OCI-LY3 (cell line): ENCODE measurements at regions not wholly inside any gene's neighbourhood (a gene's known extent, or its start where the extent isn't known, plus 50 kb on each side); places are given as distances from the start of the nearest gene placed in this dataset.

Experiments
- H2AFZ ChIP-seq: fragments of 200-600, 300-600 bp; shearing (Covaris generic); 2 replicates; pipeline ENCODE4 v1.6.0; 2014; ENCODE audit warnings: antibody characterized with exemption, low read depth, low read length
- H3K27ac ChIP-seq: fragments of 200-600, 300-600 bp; sonication (generic); 2 replicates; pipeline ENCODE4 v1.5.1; 2014; ENCODE audit warnings: mild to moderate bottlenecking, low read length, moderate library complexity, mixed read lengths
- H3K27me3 ChIP-seq: fragments of 200-600, 300-600 bp; sonication (generic); 2 replicates; pipeline ENCODE4 v1.6.1; 2014; ENCODE audit warnings: low read depth, low read length, mixed read lengths
- H3K36me3 ChIP-seq: fragments of 200-600, 300-600 bp; sonication (generic); replicated peaks from 2 replicates; pipeline ENCODE3; 2014; ENCODE audit warnings: low read depth, low read length, mixed read lengths
- H3K4me1 ChIP-seq: fragments of 300-600, 200-600 bp; sonication (generic); 2 replicates; pipeline ENCODE4 v1.6.1; 2014; ENCODE audit warnings: low read length, mixed read lengths
- H3K4me2 ChIP-seq: fragments of 200-600, 300-600 bp; sonication (generic); 2 replicates; pipeline ENCODE4 v1.6.1; 2014; ENCODE audit warnings: low read length, mixed read lengths
- H3K4me3 ChIP-seq: fragments of 300-600, 200-600 bp; sonication (generic); 2 replicates; pipeline ENCODE4 v1.5.1; 2014; ENCODE audit warnings: antibody characterized with exemption, mild to moderate bottlenecking, low read length, moderate library complexity
- H3K79me2 ChIP-seq: fragments of 300-600, 200-600 bp; shearing (Covaris generic); 2 replicates; pipeline ENCODE4 v1.6.1; 2014; ENCODE audit warnings: mild to moderate bottlenecking, low read length, mixed read lengths
- H3K9ac ChIP-seq: fragments of 300-600, 200-600 bp; shearing (Covaris generic); 2 replicates; pipeline ENCODE4 v1.6.0; 2014; ENCODE audit warnings: mild to moderate bottlenecking, low read length, moderate library complexity
- H3K9me3 ChIP-seq: fragments of 200-600, 300-600 bp; shearing (Covaris generic); 2 replicates; pipeline ENCODE4 v1.6.1; 2014; ENCODE audit warnings: low read length, mixed read lengths; ENCODE audit not compliant: insufficient read depth
- H4K20me1 ChIP-seq: fragments of 200-600, 300-600 bp; sonication (generic); 2 replicates; pipeline ENCODE4 v1.6.1; 2016; ENCODE audit warnings: low read length, mixed read lengths; ENCODE audit not compliant: insufficient read depth
- EZH2phosphoT487 ChIP-seq: fragments of 200-600 bp; shearing (Covaris generic); IDR thresholded peaks from 2 replicates; pipeline ENCODE4 v1.6.1; 2018; ENCODE audit warnings: antibody characterized with exemption, mixed run types, low read depth
- TF ChIP-seq, protein P1 (sequence below): fragments of 200-600, 300-600 bp; sonication (generic); IDR thresholded peaks from 2 replicates; pipeline ENCODE4 v1.5.1; 2014; ENCODE audit warnings: antibody characterized with exemption, low read length, low read depth

DNA sequence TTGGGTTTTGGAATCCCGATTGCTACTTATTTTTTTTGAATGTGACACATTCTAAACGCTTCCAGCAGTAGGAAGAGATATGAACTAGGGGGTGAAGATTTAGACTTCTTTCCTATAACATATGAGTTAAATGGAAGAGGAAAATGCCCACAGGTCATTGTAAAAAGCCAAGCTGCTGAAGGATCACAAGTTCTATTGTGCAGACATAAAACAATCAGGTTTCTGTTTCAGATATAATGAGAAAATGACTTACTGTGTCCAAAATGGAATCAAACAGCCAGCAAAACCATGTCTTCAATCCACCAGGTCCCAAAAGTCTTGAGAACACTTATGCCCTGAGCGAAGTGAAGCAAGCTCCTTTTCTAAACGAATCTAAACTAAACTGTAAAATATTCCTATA, 157.0 kb upstream of the SOX9 start:
- no peak for TF ChIP-seq EZH2phosphoT487
- TF ChIP-seq, protein P1, sequence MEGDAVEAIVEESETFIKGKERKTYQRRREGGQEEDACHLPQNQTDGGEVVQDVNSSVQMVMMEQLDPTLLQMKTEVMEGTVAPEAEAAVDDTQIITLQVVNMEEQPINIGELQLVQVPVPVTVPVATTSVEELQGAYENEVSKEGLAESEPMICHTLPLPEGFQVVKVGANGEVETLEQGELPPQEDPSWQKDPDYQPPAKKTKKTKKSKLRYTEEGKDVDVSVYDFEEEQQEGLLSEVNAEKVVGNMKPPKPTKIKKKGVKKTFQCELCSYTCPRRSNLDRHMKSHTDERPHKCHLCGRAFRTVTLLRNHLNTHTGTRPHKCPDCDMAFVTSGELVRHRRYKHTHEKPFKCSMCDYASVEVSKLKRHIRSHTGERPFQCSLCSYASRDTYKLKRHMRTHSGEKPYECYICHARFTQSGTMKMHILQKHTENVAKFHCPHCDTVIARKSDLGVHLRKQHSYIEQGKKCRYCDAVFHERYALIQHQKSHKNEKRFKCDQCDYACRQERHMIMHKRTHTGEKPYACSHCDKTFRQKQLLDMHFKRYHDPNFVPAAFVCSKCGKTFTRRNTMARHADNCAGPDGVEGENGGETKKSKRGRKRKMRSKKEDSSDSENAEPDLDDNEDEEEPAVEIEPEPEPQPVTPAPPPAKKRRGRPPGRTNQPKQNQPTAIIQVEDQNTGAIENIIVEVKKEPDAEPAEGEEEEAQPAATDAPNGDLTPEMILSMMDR: no peak
- Histone ChIP-seq H3K4me3 (no peak overlapping the region), H3K4me1 (no peaks in the 10 kb centered on the region), H3K27me3 (no peaks in the 10 kb centered on the region), H3K36me3 (no peaks in the 10 kb centered on the region), H4K20me1 (no peaks in the 10 kb centered on the region), H2AFZ (no peak overlapping the region), H3K4me2 (no peak overlapping the region), H3K9me3 (no peaks in the 10 kb centered on the region), H3K9ac (no peak overlapping the region), H3K27ac (no peak overlapping the region), H3K79me2 (no peaks in the 10 kb centered on the region)

DNA sequence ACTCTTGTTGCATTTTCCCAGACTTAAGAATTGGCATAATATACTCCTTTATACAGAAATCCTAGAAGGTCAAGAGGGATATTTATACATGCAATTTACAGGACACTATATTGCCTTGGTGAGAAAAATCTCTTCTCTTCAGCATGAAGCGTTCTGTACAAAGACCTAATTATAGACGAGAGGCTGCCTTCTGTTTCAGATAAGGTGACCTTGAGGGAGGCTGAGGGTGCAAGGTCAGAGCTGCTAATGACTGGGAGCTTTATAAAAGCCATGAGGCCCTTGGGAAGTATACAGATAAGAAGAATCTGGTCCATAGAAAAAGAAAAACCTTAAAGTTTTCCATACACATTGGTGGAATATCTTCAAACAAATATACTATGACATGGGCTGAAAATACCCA, 156.3 kb upstream of the SOX9 start:
- no peak overlapping the region for H2AFZ ChIP-seq
- no peaks in the 10 kb centered on the region for H4K20me1 ChIP-seq
- no peaks in the 10 kb centered on the region for H3K36me3 ChIP-seq
- H3K4me2 ChIP-seq: no peak overlapping the region
- H3K27me3 ChIP-seq: no peaks in the 10 kb centered on the region
- H3K9me3 ChIP-seq: no peaks in the 10 kb centered on the region
- TF ChIP-seq, protein P1: no peak
- no peak for TF ChIP-seq EZH2phosphoT487
- no peaks in the 10 kb centered on the region for H3K79me2 ChIP-seq
- no peak overlapping the region for H3K9ac ChIP-seq
- no peak overlapping the region for H3K27ac ChIP-seq
- H3K4me1 ChIP-seq: no peaks in the 10 kb centered on the region
- no peak overlapping the region for H3K4me3 ChIP-seq

DNA sequence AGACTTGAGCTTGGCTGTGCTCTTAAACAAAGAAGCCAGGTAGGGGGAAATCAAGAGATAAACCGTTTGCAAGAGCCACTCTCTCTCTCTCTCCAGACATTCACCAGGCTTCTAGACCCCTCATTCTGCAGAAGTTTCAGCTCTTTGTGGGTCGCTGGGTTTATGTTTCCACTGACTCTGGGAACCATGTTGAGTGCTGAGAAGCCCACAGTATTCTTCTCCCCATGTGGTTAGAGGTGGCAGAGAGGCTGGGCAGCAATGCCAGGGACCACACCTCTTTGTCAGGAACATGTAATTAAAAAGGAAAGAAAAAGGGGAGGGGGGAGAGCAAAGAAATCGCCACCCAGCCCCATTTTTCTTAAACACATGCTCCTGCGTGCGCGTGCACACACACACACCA, 154.8 kb upstream of the SOX9 start:
- no peaks in the 10 kb centered on the region for H3K27me3 ChIP-seq
- no peaks in the 10 kb centered on the region for H3K36me3 ChIP-seq
- no peak overlapping the region for H3K9ac ChIP-seq
- H3K4me3 ChIP-seq: no peak overlapping the region
- no peaks in the 10 kb centered on the region for H3K79me2 ChIP-seq
- H3K4me2 ChIP-seq: no peak overlapping the region
- no peaks in the 10 kb centered on the region for H3K4me1 ChIP-seq
- no peak overlapping the region for H3K27ac ChIP-seq
- no peaks in the 10 kb centered on the region for H4K20me1 ChIP-seq
- no peaks in the 10 kb centered on the region for H3K9me3 ChIP-seq
- H2AFZ ChIP-seq: no peak overlapping the region
- no peak for TF ChIP-seq EZH2phosphoT487
- TF ChIP-seq, protein P1: no peak

DNA sequence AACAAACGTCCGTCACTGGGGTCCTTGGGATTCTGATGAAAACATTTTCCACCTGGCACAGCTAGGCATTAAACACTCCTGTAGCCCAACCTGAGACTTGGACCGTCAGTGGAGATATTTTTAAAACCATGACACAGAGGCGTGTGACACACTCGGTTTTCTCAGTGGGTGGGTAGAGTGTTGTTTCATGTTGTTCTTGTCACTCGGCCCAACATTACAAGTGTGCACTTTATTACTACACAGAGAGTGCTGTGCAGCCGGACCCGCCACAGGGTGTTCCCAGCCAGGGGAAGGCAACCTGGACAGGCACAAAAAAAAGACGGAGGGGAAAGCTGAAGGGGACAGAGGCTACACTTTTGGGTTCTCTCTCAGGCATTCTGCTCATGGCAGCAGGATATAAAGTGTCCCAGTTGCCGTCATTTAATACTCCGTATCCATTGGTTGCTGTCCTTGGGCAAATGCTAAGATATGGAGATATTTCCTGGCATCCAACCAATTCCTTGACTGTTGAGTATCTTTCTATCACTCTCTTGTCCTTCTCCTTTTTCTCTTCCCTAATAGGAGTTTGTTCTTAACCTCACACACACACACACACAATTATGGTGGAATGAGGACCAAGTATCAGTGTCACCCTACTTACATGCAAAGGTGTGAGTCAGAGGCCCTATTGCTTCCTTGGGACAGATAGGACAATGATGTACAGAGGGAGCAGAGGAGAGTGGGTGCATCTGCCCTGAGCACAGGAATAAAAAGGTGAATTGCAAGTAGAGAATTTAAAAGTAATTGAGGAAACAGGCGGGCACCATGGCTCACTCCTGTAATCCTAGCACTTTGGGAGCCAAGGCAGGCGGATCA, 154.1 kb upstream of the SOX9 start:
- TF ChIP-seq, protein P1: no peak
- TF ChIP-seq EZH2phosphoT487: no peak
- Histone ChIP-seq H2AFZ (no peak overlapping the region), H3K4me2 (no peak overlapping the region)

More for the DNA sequence above, 154.1 kb upstream of the SOX9 start:
- H3K27me3 ChIP-seq: no peaks in the 10 kb centered on the region
- H3K36me3 ChIP-seq: no peaks in the 10 kb centered on the region
- H4K20me1 ChIP-seq: no peaks in the 10 kb centered on the region
- H3K9ac ChIP-seq: no peak overlapping the region
- no peaks in the 10 kb centered on the region for H3K9me3 ChIP-seq
- H3K4me1 ChIP-seq: no peaks in the 10 kb centered on the region
- H3K79me2 ChIP-seq: no peaks in the 10 kb centered on the region
- H3K27ac ChIP-seq: no peak overlapping the region
- H3K4me3 ChIP-seq: no peak overlapping the region
